ENCODE measurements at regions not wholly inside any gene's neighbourhood (a gene's known extent, or its start where the extent isn't known, plus 50 kb on each side); places are given as distances from the start of the nearest gene placed in this dataset.

DNA sequence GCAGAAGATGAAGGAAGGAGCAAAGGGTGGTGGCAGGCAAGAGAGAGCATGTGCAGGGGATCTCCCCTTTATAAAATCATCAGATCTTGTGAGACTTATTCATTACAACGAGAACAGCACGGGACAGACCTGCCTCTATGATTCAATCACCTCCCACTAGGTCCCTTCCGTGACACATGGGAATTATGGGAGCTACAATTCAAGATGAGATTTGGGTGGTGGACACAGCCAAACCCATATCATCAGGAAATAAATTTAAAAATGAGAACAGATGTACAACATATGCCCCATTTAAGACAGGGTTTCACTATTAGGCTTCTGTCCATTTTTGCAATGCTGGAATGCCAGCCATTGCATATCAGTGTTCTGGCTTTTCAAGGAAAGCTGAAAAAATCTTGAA lies 346.7 kb upstream of the SLIT2 start:
- DNase-seq (ENCODE audit: low spot score) (no peak), ATAC-seq (ENCODE audit: insufficient number of reproducible peaks, low FRiP score, low read depth) (no peak)
- no peaks in the 10 kb centered on the region for H3K9me3 ChIP-seq
- no peaks in the 10 kb centered on the region for H3K36me3 ChIP-seq
- no peak overlapping the region for H3K4me3 ChIP-seq
- H3K27me3 ChIP-seq (replicated peaks; ENCODE audit: insufficient read depth), result no peaks in the 10 kb centered on the region
- H3K4me1 ChIP-seq (ENCODE audit: control insufficient read depth in 1 of 2, low read depth in 2 of 2), result no peaks in the 10 kb centered on the region
- no peak overlapping the region for H3K27ac ChIP-seq
- TF ChIP-seq, protein P1, sequence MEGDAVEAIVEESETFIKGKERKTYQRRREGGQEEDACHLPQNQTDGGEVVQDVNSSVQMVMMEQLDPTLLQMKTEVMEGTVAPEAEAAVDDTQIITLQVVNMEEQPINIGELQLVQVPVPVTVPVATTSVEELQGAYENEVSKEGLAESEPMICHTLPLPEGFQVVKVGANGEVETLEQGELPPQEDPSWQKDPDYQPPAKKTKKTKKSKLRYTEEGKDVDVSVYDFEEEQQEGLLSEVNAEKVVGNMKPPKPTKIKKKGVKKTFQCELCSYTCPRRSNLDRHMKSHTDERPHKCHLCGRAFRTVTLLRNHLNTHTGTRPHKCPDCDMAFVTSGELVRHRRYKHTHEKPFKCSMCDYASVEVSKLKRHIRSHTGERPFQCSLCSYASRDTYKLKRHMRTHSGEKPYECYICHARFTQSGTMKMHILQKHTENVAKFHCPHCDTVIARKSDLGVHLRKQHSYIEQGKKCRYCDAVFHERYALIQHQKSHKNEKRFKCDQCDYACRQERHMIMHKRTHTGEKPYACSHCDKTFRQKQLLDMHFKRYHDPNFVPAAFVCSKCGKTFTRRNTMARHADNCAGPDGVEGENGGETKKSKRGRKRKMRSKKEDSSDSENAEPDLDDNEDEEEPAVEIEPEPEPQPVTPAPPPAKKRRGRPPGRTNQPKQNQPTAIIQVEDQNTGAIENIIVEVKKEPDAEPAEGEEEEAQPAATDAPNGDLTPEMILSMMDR (IDR thresholded peaks at IDR 0.05), result no peak

DNA sequence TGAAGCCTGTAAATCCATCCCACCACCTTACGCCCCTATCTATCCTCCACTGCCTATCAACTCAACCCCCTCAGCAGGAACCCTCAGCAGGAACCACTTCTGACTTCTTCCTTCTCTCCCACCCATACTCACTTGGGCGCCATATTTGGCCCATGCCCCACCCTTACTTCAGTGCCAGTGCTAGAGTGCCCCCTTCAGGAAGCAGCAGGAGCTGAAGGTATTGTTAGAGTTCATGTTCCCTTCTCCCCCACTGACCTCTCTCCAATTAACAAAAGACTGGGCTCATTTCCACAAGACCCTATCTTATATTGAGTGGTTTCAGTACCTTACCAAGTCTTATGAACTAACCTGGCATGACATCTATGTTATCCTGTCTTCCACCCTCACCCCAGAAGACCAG lies 363.1 kb upstream of the SLIT2 start:
- no peak overlapping the region for H3K27ac ChIP-seq

DNA sequence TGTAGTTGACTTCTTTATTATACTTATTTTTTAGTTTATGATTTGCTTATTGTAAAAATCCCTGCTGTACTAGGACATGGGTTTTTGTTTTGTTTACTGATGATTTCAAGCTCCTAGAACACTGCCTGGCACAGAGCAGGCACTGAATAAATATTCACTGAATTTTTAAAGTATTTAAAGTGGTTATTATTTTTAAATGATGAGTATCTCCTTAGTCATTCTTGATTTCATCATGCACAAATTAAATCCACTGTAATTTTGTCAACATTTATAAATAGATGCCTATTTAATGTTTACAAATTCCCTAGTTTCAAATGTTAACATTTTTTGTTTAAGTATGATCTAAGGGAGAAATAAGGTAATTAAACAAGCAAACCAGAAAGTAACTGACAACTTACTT lies 367.9 kb upstream of the SLIT2 start:
- no peaks in the 10 kb centered on the region for H3K27me3 ChIP-seq (replicated peaks; ENCODE audit: insufficient read depth)
- no peak overlapping the region for H3K27ac ChIP-seq
- H3K9me3 ChIP-seq, result no peaks in the 10 kb centered on the region
- TF ChIP-seq, protein P1 (IDR thresholded peaks at IDR 0.05), result no peak
- H3K4me3 ChIP-seq, result no peak overlapping the region
- no peaks in the 10 kb centered on the region for H3K36me3 ChIP-seq
- ATAC-seq (ENCODE audit: insufficient number of reproducible peaks, low FRiP score, low read depth) (no peak), DNase-seq (ENCODE audit: low spot score) (no peak)
- H3K4me1 ChIP-seq (ENCODE audit: control insufficient read depth in 1 of 2, low read depth in 2 of 2), result no peaks in the 10 kb centered on the region

More for the DNA sequence above, 363.1 kb upstream of the SLIT2 start:
- no peaks in the 10 kb centered on the region for H3K36me3 ChIP-seq
- no peaks in the 10 kb centered on the region for H3K4me1 ChIP-seq (ENCODE audit: control insufficient read depth in 1 of 2, low read depth in 2 of 2)
- DNase-seq (ENCODE audit: low spot score), result no peak
- no peaks in the 10 kb centered on the region for H3K27me3 ChIP-seq (replicated peaks; ENCODE audit: insufficient read depth)
- TF ChIP-seq, protein P1 (IDR thresholded peaks at IDR 0.05), result no peak
- H3K9me3 ChIP-seq, result no peaks in the 10 kb centered on the region
- no peak for ATAC-seq (ENCODE audit: insufficient number of reproducible peaks, low FRiP score, low read depth)
- no peak overlapping the region for H3K4me3 ChIP-seq

DNA sequence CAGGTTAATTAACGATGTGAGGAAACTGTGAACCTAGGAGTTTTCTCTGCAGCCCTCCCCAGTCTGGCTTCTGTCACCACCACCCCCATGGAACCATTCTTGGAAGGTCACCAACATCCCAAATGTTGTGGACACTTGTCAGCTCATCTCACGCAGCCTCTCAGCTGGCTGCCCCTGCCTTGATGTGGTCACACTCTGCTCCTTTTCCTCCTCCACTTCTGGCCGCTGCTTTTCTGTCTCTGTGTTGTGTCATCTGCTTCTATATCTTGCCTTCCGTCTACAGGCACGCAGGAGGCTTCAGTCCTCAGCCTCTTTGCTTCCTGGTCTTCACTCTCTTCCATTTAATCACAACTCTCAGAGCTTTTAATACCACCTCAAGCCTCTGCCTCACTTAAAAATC lies 371.5 kb upstream of the SLIT2 start:
- H3K4me1 ChIP-seq (ENCODE audit: control insufficient read depth in 1 of 2, low read depth in 2 of 2), result no peaks in the 10 kb centered on the region
- ATAC-seq (ENCODE audit: insufficient number of reproducible peaks, low FRiP score, low read depth), result no peak
- H3K36me3 ChIP-seq, result no peaks in the 10 kb centered on the region
- no peak overlapping the region for H3K27ac ChIP-seq
- TF ChIP-seq, protein P1 (IDR thresholded peaks at IDR 0.05), result no peak
- no peaks in the 10 kb centered on the region for H3K9me3 ChIP-seq
- no peak for DNase-seq (ENCODE audit: low spot score)
- H3K4me3 ChIP-seq, result no peak overlapping the region
- no peaks in the 10 kb centered on the region for H3K27me3 ChIP-seq (replicated peaks; ENCODE audit: insufficient read depth)

DNA sequence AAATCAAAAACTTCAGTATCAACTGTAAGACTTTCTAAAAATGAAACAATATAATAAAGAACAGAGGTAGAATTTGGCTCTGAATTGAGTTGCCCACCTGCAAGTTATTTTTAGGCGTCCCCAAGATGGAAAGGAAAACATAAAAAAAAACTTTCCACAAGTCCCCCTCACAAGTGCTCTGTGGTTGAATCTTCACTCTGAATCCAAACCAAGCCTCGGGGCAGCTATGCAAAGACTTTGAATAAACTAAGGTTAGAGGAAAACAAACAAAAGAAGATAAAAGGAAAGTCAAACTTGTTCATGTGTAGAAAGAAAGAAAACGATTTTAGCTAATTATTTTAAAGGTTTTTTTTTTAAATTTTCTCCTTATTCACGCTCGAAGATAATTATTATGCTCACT lies 372.4 kb upstream of the SLIT2 start:
- TF ChIP-seq, protein P1 (IDR thresholded peaks at IDR 0.05), result no peak
- DNase-seq (ENCODE audit: low spot score) (no peak), ATAC-seq (ENCODE audit: insufficient number of reproducible peaks, low FRiP score, low read depth) (no peak)
- Histone ChIP-seq H3K4me1 (ENCODE audit: control insufficient read depth in 1 of 2, low read depth in 2 of 2) (no peaks in the 10 kb centered on the region), H3K27me3 (replicated peaks; ENCODE audit: insufficient read depth) (no peaks in the 10 kb centered on the region), H3K4me3 (no peak overlapping the region), H3K27ac (no peak overlapping the region), H3K36me3 (no peaks in the 10 kb centered on the region), H3K9me3 (no peaks in the 10 kb centered on the region)
